Fibroblast of skin of left biceps (primary cell): ENCODE measurements at regions not wholly inside any gene's neighbourhood (a gene's known extent, or its start where the extent isn't known, plus 50 kb on each side); places are given as distances from the start of the nearest gene placed in this dataset.
A peak's percentile ranks its signal among the peaks of the same experiment; 100 is the strongest.
"Not testable (repeated sequence)": the region's sequence is repeated elsewhere in the genome, so short reads cannot be mapped to it uniquely, and the experiment has no call there.

Source experiments
- DNase-seq, 2 experiments: peaks; one replicate each; pipeline ENCODE4 v3.0.0-alpha.2; 2013; ENCODE audit warnings: low read depth in 2 of 2

GRCh38 chr13:76349700-76350099 is 536.5 kb downstream of the KCTD12 start:
- no peak for DNase-seq

- no peak for DNase-seq
Measured at GRCh38 chr13:76339649-76340048, 546.6 kb downstream of the KCTD12 start.

- DNase-seq, result no peak
Measured at GRCh38 chr13:76338003-76338402, 548.2 kb downstream of the KCTD12 start.

- DNase-seq, result no peak
Measured at GRCh38 chr13:76336889-76337844, 549.0 kb downstream of the KCTD12 start.

GRCh38 chr13:76335463-76335862 is 550.7 kb downstream of the KCTD12 start:
- DNase-seq, result no peak

- DNase-seq, result peak; percentile 31 to 44
Measured at GRCh38 chr13:76331943-76332712, 554.1 kb downstream of the KCTD12 start.

GRCh38 chr13:76330761-76331160 is 555.4 kb downstream of the KCTD12 start:
- peak in 1 of 2 experiments; percentile 9 for DNase-seq

GRCh38 chr13:76329866-76330580 is 556.2 kb downstream of the KCTD12 start:
- no peak for DNase-seq

GRCh38 chr13:76329004-76329403 is 557.2 kb downstream of the KCTD12 start:
- DNase-seq, result no peak

GRCh38 chr13:76326343-76326742 is 559.9 kb downstream of the KCTD12 start:
- no peak for DNase-seq

GRCh38 chr13:76319921-76320320 is 566.3 kb downstream of the KCTD12 start:
- no peak for DNase-seq

GRCh38 chr13:76316998-76317527 is 569.1 kb downstream of the KCTD12 start:
- no peak for DNase-seq

- no peak for DNase-seq
Measured at GRCh38 chr13:76314495-76314894, 571.7 kb downstream of the KCTD12 start.

GRCh38 chr13:76307142-76307541 is 579.1 kb downstream of the KCTD12 start:
- DNase-seq, result no peak

GRCh38 chr13:76300688-76301087 is 585.5 kb downstream of the KCTD12 start:
- no peak for DNase-seq

GRCh38 chr13:76297331-76297730 is 588.9 kb downstream of the KCTD12 start:
- DNase-seq, result no peak

GRCh38 chr13:76296751-76297150 is 589.5 kb downstream of the KCTD12 start:
- DNase-seq, result no peak

GRCh38 chr13:76295020-76295419 is 591.2 kb downstream of the KCTD12 start:
- DNase-seq, result not testable (repeated sequence)

GRCh38 chr13:76293751-76294150 is 592.5 kb downstream of the KCTD12 start:
- no peak for DNase-seq

- DNase-seq, result peak; percentile 48 to 57
Measured at GRCh38 chr13:76293346-76293745, 592.9 kb downstream of the KCTD12 start.

- no peak for DNase-seq
Measured at GRCh38 chr13:76292726-76293125, 593.5 kb downstream of the KCTD12 start.

GRCh38 chr13:76292031-76292430 is 594.2 kb downstream of the KCTD12 start:
- no peak for DNase-seq
